Posterior cingulate gyrus (tissue), 11 donors: ENCODE measurements at regions not wholly inside any gene's neighbourhood (a gene's known extent, or its start where the extent isn't known, plus 50 kb on each side); places are given as distances from the start of the nearest gene placed in this dataset.

Experiments
- DNase-seq, 10 donors: peaks; one replicate each; pipeline versions ENCODE4 v3.0.0 to v3.0.0-alpha.2; 2020 to 2021; ENCODE audit warnings: mixed read lengths in 3 of 10
- intact Hi-C: fragments of 100-400 bp; cut with DNase I; formaldehyde crosslinking; loops from one replicate; pipeline ENCODE4 v1.15.1; 2023

GRCh38 chrY:15397556-15398280 lies 873.4 kb downstream of the NLGN4Y start:
- intact Hi-C loops: no loop called here
- no peak for DNase-seq

- intact Hi-C loops: no loop called here
- DNase-seq: no peak
Observed at GRCh38 chrY:15402451-15402850, 878.1 kb downstream of the NLGN4Y start.

- intact Hi-C loops: no loop called here
- no peak for DNase-seq
Observed at GRCh38 chrY:15404551-15404950, 880.2 kb downstream of the NLGN4Y start.

- intact Hi-C loops: no loop called here
- no peak for DNase-seq
Observed at GRCh38 chrY:15415165-15415564, 890.8 kb downstream of the NLGN4Y start.

GRCh38 chrY:15418613-15419012 lies 894.3 kb downstream of the NLGN4Y start:
- intact Hi-C loops: no loop called here
- no peak for DNase-seq

- intact Hi-C loops: no loop called here
- no peak for DNase-seq
Observed at GRCh38 chrY:15424665-15425132, 900.4 kb downstream of the NLGN4Y start.

GRCh38 chrY:15440021-15440695 lies 915.8 kb downstream of the NLGN4Y start:
- intact Hi-C loops: no loop called here
- no peak for DNase-seq

- intact Hi-C loops: no loop called here
- no peak for DNase-seq
Observed at GRCh38 chrY:15440696-15441408, 916.5 kb downstream of the NLGN4Y start.

GRCh38 chrY:15441878-15442277 lies 917.5 kb downstream of the NLGN4Y start:
- intact Hi-C loops: no loop called here
- DNase-seq: no peak

- DNase-seq: no peak
- intact Hi-C loops: no loop called here
Observed at GRCh38 chrY:15445871-15446270, 921.5 kb downstream of the NLGN4Y start.

- no peak for DNase-seq
Observed at GRCh38 chrY:15446861-15447260, 922.5 kb downstream of the NLGN4Y start.

GRCh38 chrY:15447959-15448358 lies 923.6 kb downstream of the NLGN4Y start:
- no peak for DNase-seq
- intact Hi-C loops: no loop called here

More at GRCh38 chrY:15446861-15447260, 922.5 kb downstream of the NLGN4Y start:
- intact Hi-C loops: no loop called here

- DNase-seq: no peak
- intact Hi-C loops: no loop called here
Observed at GRCh38 chrY:15455133-15455937, 931.0 kb downstream of the NLGN4Y start.

GRCh38 chrY:15455980-15456469 lies 931.7 kb downstream of the NLGN4Y start:
- intact Hi-C loops: no loop called here
- peak in 3 of 10 donors; percentile 4 to 13 (median 10) for DNase-seq

GRCh38 chrY:15456491-15456890 lies 932.2 kb downstream of the NLGN4Y start:
- DNase-seq: no peak
- intact Hi-C loops: no loop called here

- no peak for DNase-seq
- intact Hi-C loops: no loop called here
Observed at GRCh38 chrY:15457682-15458081, 933.4 kb downstream of the NLGN4Y start.

- DNase-seq: no peak
- intact Hi-C loops: no loop called here
Observed at GRCh38 chrY:15458426-15458825, 934.1 kb downstream of the NLGN4Y start.

GRCh38 chrY:15465880-15466279 lies 941.6 kb downstream of the NLGN4Y start:
- no peak for DNase-seq
- intact Hi-C loops: no loop called here

GRCh38 chrY:15466891-15467290 lies 942.6 kb downstream of the NLGN4Y start:
- intact Hi-C loops: no loop called here

GRCh38 chrY:15468091-15468490 lies 943.8 kb downstream of the NLGN4Y start:
- no peak for DNase-seq
- intact Hi-C loops: no loop called here

More at GRCh38 chrY:15466891-15467290, 942.6 kb downstream of the NLGN4Y start:
- no peak for DNase-seq
